Stomach (tissue), 8 donors: ENCODE measurements at regions not wholly inside any gene's neighbourhood (a gene's known extent, or its start where the extent isn't known, plus 50 kb on each side); places are given as distances from the start of the nearest gene placed in this dataset.

Source experiments
- DNase-seq, 2 donors: peaks; one replicate each; pipeline versions ENCODE4 v3.0.0 to v3.0.0-alpha.2; 2013 to 2019
- H3K27ac ChIP-seq, 5 donors: fragments of 200-600 bp in 4 of 5; sonication (generic) in 4 of 5; one replicate each; pipeline ENCODE4 v1.5.1; 2013 to 2019; ENCODE audit warnings: mild to moderate bottlenecking in 1 of 5, moderate library complexity in 1 of 5
- H3K27me3 ChIP-seq, 3 donors: fragments of 200-600 bp; sonication (generic); one replicate each; pipeline ENCODE4 v1.5.1; 2017 to 2019; ENCODE audit warnings: mixed run types in 1 of 3
- H3K36me3 ChIP-seq, 4 donors: fragments of 200-600 bp; sonication (generic); 1 replicate in 3 of 4; 2 replicates in 1 of 4; pipeline ENCODE4 v1.5.1; 2016 to 2019
- H3K4me1 ChIP-seq, 4 donors: fragments of 200-600 bp; sonication (generic); one replicate each; pipeline ENCODE4 v1.5.1; 2016 to 2019
- H3K4me3 ChIP-seq, 4 donors: fragments of 200-600 bp; sonication (generic) in 3 of 4; one replicate each; pipeline ENCODE4 v1.5.1; 2016 to 2019; ENCODE audit warnings: mild to moderate bottlenecking in 1 of 4
- H3K9me3 ChIP-seq, 4 donors: fragments of 200-600 bp; sonication (generic); one replicate each; pipeline ENCODE4 v1.5.1; 2016 to 2019
- EP300 ChIP-seq: sonication (generic); formaldehyde crosslinking; IDR thresholded peaks from one replicate; pipeline ENCODE4 v1.6.1; 2017; ENCODE audit warnings: antibody characterized with exemption
- POLR2A ChIP-seq, 4 donors: fragments of 450-650 bp; IDR thresholded peaks; one replicate each; pipeline ENCODE4 v1.6.1; 2016; ENCODE audit warnings: antibody characterized with exemption in 4 of 4, control low read depth in 2 of 4, mild to moderate bottlenecking in 1 of 4, moderate library complexity in 1 of 4
- POLR2AphosphoS5 ChIP-seq, 3 donors: sonication (generic); formaldehyde crosslinking; IDR thresholded peaks; one replicate each; pipeline ENCODE4 v1.6.1; 2016; ENCODE audit warnings: antibody characterized with exemption in 3 of 3
- WGBS, 5 donors: extraction: QIAGEN DNeasy Blood & Tissue Kit in 3 of 5; methylation state at CpG; one replicate each; pipeline versions ENCODE4 v1.1.5 to v1.1.7; 2013 to 2018; 5-methylcytosine and 5-hydroxymethylcytosine counted together
- intact Hi-C: fragments of 100-400 bp; cut with DNase I; formaldehyde crosslinking; loops from one replicate; pipeline ENCODE4 v1.15.1; 2023; ENCODE audit warnings: low total_unique reads
- TF ChIP-seq, protein P1 (sequence below), 7 experiments: fragments of 450-650 bp in 4 of 7; fragments of 200-600 bp in 3 of 7; sonication (generic) in 3 of 7; IDR thresholded peaks; one replicate each; pipeline ENCODE4 v1.5.1; 2016 to 2019; ENCODE audit warnings: antibody characterized with exemption in 7 of 7, control low read depth in 2 of 7, mild to moderate bottlenecking in 1 of 7
- donor health status: healthy with polysubstance abuse.
- donor health status: Bipolar disorder and iron deficiency.
- donor health status: healthy.

DNA sequence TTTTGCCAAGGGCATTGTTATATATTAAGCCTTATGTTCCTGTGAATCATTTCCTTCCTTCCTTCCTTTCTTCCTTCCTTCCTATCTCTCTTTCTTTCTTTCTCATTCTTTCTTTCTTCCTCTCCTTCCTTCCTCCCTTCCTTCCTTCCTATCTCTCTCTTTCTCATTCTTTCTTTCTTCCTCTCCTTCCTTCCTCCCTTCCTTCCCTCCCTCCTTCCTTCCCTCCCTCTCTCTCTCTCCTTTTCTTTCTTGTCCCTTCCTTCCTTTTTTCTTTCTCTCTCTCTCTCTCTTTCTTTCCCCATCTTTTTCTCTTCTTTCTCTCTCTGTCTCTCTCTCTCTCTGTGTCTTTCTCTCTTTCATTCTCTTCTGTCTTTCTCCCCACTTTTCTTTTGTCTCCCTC lies 226.6 kb downstream of the ETNK1 start:
- no peak for DNase-seq
- no peak overlapping the region for H3K27ac ChIP-seq
- TF ChIP-seq, protein P1, sequence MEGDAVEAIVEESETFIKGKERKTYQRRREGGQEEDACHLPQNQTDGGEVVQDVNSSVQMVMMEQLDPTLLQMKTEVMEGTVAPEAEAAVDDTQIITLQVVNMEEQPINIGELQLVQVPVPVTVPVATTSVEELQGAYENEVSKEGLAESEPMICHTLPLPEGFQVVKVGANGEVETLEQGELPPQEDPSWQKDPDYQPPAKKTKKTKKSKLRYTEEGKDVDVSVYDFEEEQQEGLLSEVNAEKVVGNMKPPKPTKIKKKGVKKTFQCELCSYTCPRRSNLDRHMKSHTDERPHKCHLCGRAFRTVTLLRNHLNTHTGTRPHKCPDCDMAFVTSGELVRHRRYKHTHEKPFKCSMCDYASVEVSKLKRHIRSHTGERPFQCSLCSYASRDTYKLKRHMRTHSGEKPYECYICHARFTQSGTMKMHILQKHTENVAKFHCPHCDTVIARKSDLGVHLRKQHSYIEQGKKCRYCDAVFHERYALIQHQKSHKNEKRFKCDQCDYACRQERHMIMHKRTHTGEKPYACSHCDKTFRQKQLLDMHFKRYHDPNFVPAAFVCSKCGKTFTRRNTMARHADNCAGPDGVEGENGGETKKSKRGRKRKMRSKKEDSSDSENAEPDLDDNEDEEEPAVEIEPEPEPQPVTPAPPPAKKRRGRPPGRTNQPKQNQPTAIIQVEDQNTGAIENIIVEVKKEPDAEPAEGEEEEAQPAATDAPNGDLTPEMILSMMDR (IDR thresholded peaks at IDR 0.05): no peak
- TF ChIP-seq POLR2A (IDR thresholded peaks at IDR 0.05) (no peak), EP300 (no peak), POLR2AphosphoS5 (IDR thresholded peaks at IDR 0.05) (no peak)
- H3K4me1 ChIP-seq: peaks cover 0 to 6% (median 0%) of the 10 kb centered on the region in 4 donors
- no peaks in the 10 kb centered on the region for H3K9me3 ChIP-seq
- H3K4me3 ChIP-seq: no peak overlapping the region
- no peaks in the 10 kb centered on the region for H3K36me3 ChIP-seq
- no peaks in the 10 kb centered on the region for H3K27me3 ChIP-seq
- intact Hi-C loops: no loop called here

DNA sequence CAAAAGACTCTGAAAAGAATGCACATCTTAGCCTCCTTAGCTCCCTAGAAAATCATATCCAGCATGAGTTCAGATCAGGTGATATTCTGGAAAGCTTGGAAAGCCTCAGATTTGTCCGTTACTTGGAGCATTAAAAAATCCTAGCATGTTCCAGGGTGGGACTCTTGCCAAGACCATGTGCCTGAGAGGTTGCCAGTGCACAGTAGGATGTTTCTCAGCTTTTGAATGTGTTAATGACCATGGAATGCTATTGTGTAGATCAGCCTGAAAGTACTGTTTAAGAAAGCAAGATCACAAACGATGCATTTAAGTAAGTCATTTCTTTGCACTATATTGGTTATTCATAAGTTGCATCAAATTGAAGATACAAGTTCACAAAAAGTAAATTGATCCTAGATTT lies 230.5 kb downstream of the ETNK1 start:
- no peak for DNase-seq
- H3K36me3 ChIP-seq: no peaks in the 10 kb centered on the region
- TF ChIP-seq, protein P1 (IDR thresholded peaks at IDR 0.05): no peak
- TF ChIP-seq POLR2AphosphoS5 (IDR thresholded peaks at IDR 0.05): no peak
- no peak for TF ChIP-seq EP300
- TF ChIP-seq POLR2A (IDR thresholded peaks at IDR 0.05): no peak
- H3K9me3 ChIP-seq: no peaks in the 10 kb centered on the region
- H3K27me3 ChIP-seq: peaks cover 0 to 9% (median 0%) of the 10 kb centered on the region in 3 donors
- intact Hi-C loops: no loop called here
- no peak overlapping the region for H3K4me3 ChIP-seq
- WGBS, 5 donors: 47 to 68% (median 56%) methylated on average over 2 of the region's 2 CpGs
- no peak overlapping the region for H3K27ac ChIP-seq
- H3K4me1 ChIP-seq: peaks cover 0 to 6% (median 0%) of the 10 kb centered on the region in 4 donors

DNA sequence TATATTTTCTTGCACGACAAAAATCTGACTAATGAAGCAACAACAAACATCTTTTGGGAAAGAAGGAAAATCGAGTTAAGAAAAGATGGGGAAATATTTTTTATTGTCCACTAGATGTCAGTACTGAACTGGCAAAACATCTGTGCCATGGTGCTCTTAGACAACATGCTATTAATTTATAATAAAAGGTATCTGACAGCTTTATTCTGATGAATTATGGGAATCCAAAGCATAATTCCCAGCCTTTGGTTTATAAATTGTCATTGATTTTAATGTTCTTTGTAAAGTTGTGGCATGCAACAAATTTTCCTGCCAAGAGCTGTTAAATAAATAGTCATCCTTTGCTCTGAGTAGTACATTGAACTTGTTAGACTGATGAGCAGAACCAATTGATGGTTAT lies 231.2 kb downstream of the ETNK1 start:
- no peak overlapping the region for H3K27ac ChIP-seq
- no peaks in the 10 kb centered on the region for H3K9me3 ChIP-seq
- peak in 1 of 2 donors; percentile 57 for DNase-seq
- H3K4me1 ChIP-seq: peaks cover 0 to 6% (median 0%) of the 10 kb centered on the region in 4 donors
- no peaks in the 10 kb centered on the region for H3K36me3 ChIP-seq
- H3K4me3 ChIP-seq: no peak overlapping the region
- intact Hi-C loops: no loop called here
- 0 to 3% (median 2%) methylated on average over 2 of the region's 2 CpGs for WGBS, 5 donors
- peaks cover 0 to 9% (median 0%) of the 10 kb centered on the region in 3 donors for H3K27me3 ChIP-seq
- TF ChIP-seq, protein P1 (IDR thresholded peaks at IDR 0.05): peak in 3 of 7 experiments; percentile 21 to 60 (median 22)
- no peak for TF ChIP-seq POLR2A (IDR thresholded peaks at IDR 0.05)

DNA sequence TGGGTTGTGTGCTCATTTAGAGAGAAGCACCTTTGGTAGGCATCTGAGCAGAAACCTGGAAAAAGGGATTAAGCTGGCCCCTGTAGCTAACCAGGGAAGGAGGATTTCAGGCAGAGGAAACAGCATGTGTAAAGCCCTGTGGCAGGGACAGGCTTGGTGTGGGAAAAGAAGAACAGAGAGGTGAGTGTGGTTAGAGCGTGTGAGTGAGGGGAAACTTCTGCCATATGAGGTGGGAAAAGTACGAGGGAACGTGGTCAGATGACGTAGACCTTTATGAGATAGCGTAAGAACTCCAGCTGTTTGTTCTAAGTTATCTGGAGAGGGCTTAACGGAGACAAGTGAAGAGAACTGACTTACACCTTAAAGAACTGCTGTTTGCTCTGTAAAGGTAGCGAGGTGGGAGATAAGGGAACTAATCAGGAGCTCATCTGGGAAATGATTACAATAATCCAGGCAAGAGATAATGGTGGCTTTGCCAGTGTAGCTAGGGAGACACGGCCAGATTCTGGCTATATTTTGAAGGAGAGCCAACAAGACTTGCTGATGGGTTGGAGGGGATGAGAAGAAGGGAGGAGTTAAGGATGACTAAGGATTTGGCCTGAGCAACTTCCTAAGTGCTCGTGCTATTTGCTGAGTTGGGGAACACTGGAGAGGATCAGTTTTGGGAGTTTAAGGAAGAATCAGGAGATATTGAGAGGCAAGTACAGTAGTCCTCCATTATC lies 234.0 kb downstream of the ETNK1 start:
- no peaks in the 10 kb centered on the region for H3K9me3 ChIP-seq
- no peak overlapping the region for H3K4me3 ChIP-seq
- H3K4me1 ChIP-seq: peaks cover 0 to 6% (median 0%) of the 10 kb centered on the region in 4 donors
- TF ChIP-seq, protein P1 (IDR thresholded peaks at IDR 0.05): no peak
- TF ChIP-seq POLR2AphosphoS5 (IDR thresholded peaks at IDR 0.05): no peak
- TF ChIP-seq EP300: no peak
- no peak for TF ChIP-seq POLR2A (IDR thresholded peaks at IDR 0.05)
- H3K36me3 ChIP-seq: no peaks in the 10 kb centered on the region
- H3K27me3 ChIP-seq: peaks cover 0 to 9% (median 0%) of the 10 kb centered on the region in 3 donors
- intact Hi-C loops: no loop called here
- peak in 1 of 2 donors; percentile 16 for DNase-seq
- 15 to 44% (median 36%) methylated on average over 9 of the region's 9 CpGs for WGBS, 5 donors
- H3K27ac ChIP-seq: no peak overlapping the region
